PC-9 (cell line): ENCODE measurements at regions not wholly inside any gene's neighbourhood (a gene's known extent, or its start where the extent isn't known, plus 50 kb on each side); places are given as distances from the start of the nearest gene placed in this dataset.

Source experiments
- EZH2 ChIP-seq: fragments of 200-600 bp; sonication (generic); IDR thresholded peaks from 2 replicates; pipeline ENCODE4 v1.8.0; 2017; ENCODE audit warnings: antibody characterized with exemption, low read depth
- TF ChIP-seq, protein P1 (sequence below): fragments of 200-600 bp; sonication (generic); conservative IDR thresholded peaks from 2 replicates; pipeline ENCODE4 v1.6.1; 2017; ENCODE audit warnings: mixed run types, antibody characterized with exemption, mild to moderate bottlenecking, moderate library complexity

DNA sequence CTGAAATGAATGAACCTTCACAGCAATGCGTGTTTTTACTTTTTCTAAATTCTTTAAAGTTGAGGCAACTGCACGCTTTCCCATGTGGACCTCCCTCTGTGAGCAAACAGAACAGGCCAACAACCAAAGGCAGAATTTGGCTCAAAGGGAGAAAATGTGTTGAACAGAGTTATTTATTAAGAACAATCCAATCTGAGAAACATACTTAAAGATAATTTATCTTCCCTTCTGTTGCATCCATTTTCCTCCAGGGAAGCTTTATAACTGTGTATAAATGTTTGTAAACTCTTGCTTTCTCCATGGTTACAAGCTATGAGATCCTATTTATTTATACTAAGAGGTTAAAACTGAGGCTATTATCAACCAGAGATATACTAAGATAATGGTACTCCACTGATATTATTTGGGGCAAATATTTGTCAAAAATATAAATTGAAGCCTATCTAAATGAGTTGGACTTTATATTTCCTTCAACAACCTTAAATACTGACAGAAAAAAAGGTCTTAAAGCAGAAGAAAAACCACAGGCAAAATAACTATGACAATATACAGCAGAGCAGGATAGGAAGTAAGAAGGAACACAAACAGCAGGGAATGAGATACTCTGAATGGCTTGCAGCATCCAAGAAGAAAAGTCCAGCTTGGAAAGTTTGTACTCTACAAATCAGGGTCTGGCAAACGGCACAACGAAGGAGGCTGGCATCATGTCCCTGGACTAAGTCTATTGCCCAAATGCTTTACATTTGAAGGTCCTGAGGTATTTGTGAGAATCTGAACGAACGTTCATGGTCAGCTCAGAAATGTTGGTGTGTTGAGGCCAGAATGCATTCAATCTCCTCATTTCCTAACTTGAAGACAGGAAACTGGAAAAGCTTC, 663.2 kb upstream of the INTU start:
- TF ChIP-seq, protein P1, sequence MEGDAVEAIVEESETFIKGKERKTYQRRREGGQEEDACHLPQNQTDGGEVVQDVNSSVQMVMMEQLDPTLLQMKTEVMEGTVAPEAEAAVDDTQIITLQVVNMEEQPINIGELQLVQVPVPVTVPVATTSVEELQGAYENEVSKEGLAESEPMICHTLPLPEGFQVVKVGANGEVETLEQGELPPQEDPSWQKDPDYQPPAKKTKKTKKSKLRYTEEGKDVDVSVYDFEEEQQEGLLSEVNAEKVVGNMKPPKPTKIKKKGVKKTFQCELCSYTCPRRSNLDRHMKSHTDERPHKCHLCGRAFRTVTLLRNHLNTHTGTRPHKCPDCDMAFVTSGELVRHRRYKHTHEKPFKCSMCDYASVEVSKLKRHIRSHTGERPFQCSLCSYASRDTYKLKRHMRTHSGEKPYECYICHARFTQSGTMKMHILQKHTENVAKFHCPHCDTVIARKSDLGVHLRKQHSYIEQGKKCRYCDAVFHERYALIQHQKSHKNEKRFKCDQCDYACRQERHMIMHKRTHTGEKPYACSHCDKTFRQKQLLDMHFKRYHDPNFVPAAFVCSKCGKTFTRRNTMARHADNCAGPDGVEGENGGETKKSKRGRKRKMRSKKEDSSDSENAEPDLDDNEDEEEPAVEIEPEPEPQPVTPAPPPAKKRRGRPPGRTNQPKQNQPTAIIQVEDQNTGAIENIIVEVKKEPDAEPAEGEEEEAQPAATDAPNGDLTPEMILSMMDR = no peak
- TF ChIP-seq EZH2 = no peak
